NCI-H748 treated with DMSO at 0.1 percent for 48 hours (cell line): ENCODE measurements at regions not wholly inside any gene's neighbourhood (a gene's known extent, or its start where the extent isn't known, plus 50 kb on each side); places are given as distances from the start of the nearest gene placed in this dataset.
"Not testable (repeated sequence)": the region's sequence is repeated elsewhere in the genome, so short reads cannot be mapped to it uniquely, and the experiment has no call there.

Source experiments
- DNase-seq: peaks from one replicate; lab custom pipeline; 2025; lab: John Stamatoyannopoulos, UW

DNA sequence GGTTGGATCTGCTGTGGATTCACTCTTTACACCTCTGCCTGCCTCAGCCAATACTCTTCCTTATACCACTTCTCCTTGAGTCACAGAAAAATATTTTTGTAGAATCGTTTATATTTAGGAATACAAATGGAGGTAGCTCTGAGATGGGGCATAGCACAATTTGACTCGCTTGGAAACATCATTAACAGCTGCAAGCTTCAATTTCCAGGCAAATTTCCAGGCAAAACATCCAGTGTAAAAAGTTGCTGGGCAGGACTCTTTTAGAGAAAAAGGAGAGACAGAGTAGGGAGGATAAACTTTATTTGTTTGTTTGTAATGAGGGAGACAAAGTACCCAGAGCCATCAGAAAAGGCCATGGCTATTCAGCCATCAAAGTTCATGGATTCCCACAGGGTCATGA is 74.4 kb upstream of the SOX11 start:
- DNase-seq: no peak

DNA sequence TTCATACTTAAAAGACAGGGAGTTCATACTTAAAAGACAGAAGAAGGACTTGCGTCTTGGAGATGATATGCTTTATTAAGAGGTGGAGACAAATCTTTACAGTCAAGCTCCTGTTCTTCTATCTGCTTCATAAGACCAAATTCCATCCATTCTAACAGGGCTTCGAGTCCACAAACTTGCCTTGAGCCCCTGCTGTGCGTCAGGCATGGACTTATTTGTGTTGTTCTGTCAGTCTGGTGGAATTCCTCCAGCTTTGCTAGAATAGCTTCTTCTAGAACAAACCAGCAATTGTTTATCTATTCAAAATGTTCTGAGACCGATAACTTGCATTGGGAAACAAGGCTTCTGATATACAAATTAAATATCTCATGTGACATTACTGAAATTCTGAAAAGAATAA is 73.9 kb upstream of the SOX11 start:
- DNase-seq: no peak

DNA sequence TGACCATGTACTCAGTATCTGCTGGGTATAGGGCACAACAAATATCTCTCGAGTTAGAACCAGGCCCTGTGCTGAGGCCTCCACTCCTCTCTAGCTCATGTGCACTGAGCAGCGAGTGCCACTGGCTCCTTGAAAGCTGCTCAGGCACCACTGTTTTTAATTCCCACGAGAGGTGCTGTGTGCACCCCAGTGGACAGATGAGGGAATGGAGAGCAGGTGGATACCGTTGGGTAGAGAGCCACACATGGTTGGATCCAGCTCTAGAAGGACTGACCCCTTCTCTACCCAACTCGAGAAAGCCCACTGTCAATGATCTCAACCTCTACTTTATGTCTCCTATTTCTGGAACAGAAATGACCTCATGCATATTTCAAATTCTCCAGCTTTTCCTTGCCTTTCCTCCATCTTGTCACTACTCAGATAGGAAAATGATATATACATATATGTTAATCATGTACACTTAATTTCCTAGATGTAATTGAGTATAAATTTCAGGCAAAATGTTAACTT is 66.6 kb upstream of the SOX11 start:
- not testable (repeated sequence) for DNase-seq

DNA sequence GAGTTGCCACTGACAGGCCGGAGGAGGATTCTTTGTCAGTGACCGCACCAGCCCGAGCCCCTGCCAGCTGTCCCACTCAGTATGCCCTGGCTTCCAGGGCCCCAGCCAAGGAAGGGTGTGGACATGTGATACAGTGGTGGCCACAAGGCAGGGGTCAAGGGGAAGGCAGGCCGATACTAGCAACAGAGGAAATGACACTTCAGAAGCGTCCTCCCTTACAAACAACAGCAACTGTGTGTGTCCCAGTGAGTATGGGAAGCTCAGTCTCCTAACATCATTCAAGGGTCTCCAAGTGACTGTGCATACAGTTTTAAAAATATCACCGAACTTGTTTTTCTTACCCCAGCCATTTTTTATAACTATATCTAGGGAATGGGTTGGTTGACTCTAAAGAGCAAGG is 63.7 kb upstream of the SOX11 start:
- DNase-seq: not testable (repeated sequence)

DNA sequence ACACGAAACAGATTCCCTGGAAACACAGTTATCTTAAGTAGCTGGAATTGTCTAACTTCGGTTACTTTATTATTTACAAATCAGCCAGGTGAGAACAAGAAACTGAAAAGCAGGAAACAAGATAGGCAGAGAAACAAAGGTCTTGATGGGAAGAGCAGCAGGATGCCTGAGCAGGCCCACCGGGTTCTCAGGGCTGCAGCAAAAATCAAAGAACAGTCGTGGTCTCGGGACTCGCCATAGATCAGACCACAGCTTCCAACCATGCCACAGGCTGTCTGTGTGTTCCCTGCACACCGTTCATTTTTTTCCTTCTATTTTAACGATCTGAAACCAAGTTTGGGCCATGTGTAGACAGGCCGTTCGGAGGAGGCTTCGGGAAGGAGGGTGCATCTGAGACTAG is 62.7 kb upstream of the SOX11 start:
- DNase-seq: not testable (repeated sequence)

DNA sequence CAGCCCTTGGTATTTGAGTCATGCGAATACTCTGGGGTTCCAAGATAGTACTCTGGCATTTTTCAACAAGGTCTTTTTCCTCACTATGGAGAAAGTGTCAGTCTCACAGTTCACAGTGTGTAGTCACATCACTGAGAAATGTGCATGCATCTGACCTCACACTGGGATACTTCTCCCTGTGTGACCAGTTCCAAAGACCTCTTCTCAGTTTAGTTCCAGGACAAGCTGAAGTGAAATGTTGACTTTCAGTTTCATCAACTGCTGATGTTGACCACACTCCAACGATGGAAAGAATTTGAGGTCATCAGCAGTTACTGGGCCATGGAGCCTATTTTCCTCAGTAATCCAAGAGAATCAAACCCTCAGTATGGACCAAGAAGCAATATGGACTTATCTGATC is 55.1 kb upstream of the SOX11 start:
- not testable (repeated sequence) for DNase-seq
